ENCODE measurements at regions not wholly inside any gene's neighbourhood (a gene's known extent, or its start where the extent isn't known, plus 50 kb on each side); places are given as distances from the start of the nearest gene placed in this dataset.

DNA sequence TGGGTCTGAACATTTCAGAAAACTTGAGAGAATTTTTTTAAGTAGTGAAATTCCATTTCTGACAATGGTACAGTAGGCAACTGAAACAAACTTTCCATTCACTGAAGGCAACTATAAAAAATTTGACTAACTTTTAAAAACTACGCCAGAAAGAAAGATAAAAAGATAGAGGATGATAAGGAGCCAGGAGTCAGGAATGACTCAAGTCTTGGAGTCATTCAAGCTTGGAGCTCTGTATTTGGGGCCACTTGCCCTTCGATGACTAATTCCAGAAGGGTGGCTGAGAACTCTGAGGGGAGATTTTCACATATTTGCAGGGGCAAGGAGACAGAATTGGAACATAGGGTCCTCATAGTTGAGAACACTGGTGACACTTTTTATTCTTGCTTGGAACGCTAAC, 1083.2 kb upstream of the CNTN5 start:
- H3K4me3 ChIP-seq (replicated peaks in 1 of 2; ENCODE audit: low read depth in 2 of 2, low read length in 2 of 2): no peak overlapping the region
- TF ChIP-seq, protein P1, sequence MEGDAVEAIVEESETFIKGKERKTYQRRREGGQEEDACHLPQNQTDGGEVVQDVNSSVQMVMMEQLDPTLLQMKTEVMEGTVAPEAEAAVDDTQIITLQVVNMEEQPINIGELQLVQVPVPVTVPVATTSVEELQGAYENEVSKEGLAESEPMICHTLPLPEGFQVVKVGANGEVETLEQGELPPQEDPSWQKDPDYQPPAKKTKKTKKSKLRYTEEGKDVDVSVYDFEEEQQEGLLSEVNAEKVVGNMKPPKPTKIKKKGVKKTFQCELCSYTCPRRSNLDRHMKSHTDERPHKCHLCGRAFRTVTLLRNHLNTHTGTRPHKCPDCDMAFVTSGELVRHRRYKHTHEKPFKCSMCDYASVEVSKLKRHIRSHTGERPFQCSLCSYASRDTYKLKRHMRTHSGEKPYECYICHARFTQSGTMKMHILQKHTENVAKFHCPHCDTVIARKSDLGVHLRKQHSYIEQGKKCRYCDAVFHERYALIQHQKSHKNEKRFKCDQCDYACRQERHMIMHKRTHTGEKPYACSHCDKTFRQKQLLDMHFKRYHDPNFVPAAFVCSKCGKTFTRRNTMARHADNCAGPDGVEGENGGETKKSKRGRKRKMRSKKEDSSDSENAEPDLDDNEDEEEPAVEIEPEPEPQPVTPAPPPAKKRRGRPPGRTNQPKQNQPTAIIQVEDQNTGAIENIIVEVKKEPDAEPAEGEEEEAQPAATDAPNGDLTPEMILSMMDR (IDR thresholded peaks at IDR 0.05; ENCODE audit: low read depth, low read length): no peak
- DNase-seq (ENCODE audit: low read depth in 2 of 2): peak; percentile 35 to 43

DNA sequence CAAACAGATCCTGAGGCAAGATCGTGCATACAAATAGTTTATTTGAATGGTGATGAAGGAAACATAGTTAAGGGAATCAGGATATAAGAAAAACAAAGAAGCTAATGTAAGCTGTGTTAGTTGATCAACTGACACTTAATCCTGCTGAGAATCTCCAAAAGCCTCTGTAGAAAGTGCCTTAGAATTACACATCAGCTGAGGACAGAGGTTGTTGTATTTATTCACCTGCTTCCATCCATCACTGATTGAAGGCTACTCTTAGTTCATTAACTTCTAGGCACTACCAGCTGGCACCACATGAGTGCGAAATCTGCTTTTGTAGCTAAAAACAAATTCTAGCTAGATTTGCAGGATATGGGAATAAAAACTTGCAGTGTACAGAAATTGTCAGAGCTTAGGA, 1082.0 kb upstream of the CNTN5 start:
- TF ChIP-seq, protein P1 (IDR thresholded peaks at IDR 0.05; ENCODE audit: low read depth, low read length): no peak
- no peak overlapping the region for H3K4me3 ChIP-seq (replicated peaks in 1 of 2; ENCODE audit: low read depth in 2 of 2, low read length in 2 of 2)
- DNase-seq (ENCODE audit: low read depth in 2 of 2): no peak

DNA sequence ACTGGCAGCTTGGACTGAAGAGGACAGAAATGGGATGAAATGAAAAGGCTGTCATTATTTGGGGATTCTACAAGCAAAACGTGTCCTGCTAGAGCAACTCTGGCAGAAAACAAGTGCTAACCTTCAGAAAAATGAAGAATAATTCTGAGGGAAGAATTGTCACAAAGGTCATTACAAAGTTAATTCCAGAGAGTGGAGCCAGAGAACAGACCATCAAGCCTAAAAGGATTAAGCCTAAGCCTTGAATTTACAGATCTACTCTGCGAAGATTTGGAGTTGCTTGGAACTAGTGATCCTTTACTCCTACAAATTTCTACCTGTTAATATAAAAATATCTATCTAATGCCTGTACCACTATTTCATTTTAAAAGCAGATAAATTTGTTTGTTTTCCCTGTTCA, 1077.3 kb upstream of the CNTN5 start:
- TF ChIP-seq, protein P1 (IDR thresholded peaks at IDR 0.05; ENCODE audit: low read depth, low read length): no peak
- no peak overlapping the region for H3K4me3 ChIP-seq (replicated peaks in 1 of 2; ENCODE audit: low read depth in 2 of 2, low read length in 2 of 2)
- DNase-seq (ENCODE audit: low read depth in 2 of 2): no peak

DNA sequence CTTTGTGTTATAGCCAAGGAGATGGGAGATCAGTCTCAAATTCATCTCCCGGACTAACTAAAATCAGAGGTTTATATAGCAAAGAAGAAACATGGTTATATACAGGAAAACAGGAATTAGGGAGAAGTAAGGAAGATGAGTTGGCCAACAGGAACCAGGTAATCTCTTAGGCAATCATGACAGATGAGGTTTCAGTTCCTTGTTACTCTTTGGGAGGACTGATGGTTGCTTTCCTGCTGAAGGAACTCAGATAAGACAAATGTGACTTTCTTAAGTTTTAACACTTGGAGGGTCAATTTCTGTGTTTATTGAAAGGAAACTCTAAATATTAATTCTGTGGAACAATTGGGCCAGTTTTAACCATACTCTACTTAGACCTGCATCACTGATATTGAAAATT, 1072.0 kb upstream of the CNTN5 start:
- DNase-seq (ENCODE audit: low read depth in 2 of 2): no peak
- TF ChIP-seq, protein P1 (IDR thresholded peaks at IDR 0.05; ENCODE audit: low read depth, low read length): no peak
- H3K4me3 ChIP-seq (replicated peaks in 1 of 2; ENCODE audit: low read depth in 2 of 2, low read length in 2 of 2): no peak overlapping the region

DNA sequence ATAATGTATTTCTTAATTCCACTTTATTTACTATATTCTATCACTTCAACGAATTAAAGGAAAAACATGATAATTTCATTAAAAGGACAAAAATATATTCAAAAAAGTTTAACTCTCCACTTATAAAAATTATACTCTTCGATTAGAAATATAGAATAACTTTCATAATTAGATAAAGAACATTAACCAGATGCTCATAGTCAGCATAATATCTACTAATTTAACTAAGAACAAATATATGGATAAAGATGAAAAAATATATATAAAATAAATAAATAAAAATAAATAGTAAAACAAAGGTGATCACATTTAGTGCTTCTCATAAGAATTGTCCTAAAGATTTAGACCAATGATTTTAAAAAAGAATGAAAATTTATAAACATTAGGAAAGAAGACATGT, 1065.2 kb upstream of the CNTN5 start:
- TF ChIP-seq, protein P1 (IDR thresholded peaks at IDR 0.05; ENCODE audit: low read depth, low read length): no peak
- no peak for DNase-seq (ENCODE audit: low read depth in 2 of 2)
- H3K4me3 ChIP-seq (replicated peaks in 1 of 2; ENCODE audit: low read depth in 2 of 2, low read length in 2 of 2): no peak overlapping the region

DNA sequence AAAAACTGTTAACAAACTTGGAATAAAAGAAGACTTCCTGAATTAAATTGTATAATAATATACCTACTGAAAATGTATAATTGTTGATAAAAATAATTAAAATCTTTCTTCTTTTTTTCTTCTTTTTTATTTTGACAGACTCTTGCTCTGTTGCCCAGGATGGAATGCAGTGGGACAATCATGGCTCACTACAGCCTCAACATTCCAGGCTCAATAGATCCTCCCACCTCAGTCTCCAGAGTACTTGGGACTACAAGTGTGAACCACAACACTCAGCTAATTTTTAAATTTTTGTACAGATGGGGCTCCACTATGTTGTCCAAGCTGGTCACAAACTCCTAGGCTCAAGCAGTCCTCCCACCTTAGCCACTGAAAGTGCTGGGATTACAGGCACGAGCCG, 1063.8 kb upstream of the CNTN5 start:
- DNase-seq (ENCODE audit: low read depth in 2 of 2): no peak
- TF ChIP-seq, protein P1 (IDR thresholded peaks at IDR 0.05; ENCODE audit: low read depth, low read length): no peak
- H3K4me3 ChIP-seq (replicated peaks in 1 of 2; ENCODE audit: low read depth in 2 of 2, low read length in 2 of 2): no peak overlapping the region

DNA sequence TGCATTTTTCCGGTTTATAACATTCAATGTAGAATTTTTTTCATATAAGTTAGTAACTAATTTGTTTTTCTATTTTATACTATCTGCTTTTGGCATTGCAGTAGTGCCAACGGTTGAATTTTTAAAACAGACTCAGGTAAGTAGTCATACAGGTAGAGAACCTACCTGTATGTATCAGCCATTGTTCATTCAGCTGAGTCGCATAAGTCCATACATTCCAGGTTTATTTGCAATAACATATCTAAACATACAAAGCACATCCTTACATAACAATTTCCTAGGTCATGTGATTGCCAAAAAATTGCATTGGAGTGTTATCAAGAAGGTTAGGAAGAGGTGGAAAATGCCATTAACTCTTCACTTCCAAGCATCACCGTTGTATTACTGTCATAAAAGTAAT, 1059.3 kb upstream of the CNTN5 start:
- H3K4me3 ChIP-seq (replicated peaks in 1 of 2; ENCODE audit: low read depth in 2 of 2, low read length in 2 of 2): no peak overlapping the region
- TF ChIP-seq, protein P1 (IDR thresholded peaks at IDR 0.05; ENCODE audit: low read depth, low read length): no peak
- DNase-seq (ENCODE audit: low read depth in 2 of 2): no peak
